ENCODE measurements at regions not wholly inside any gene's neighbourhood (a gene's known extent, or its start where the extent isn't known, plus 50 kb on each side); places are given as distances from the start of the nearest gene placed in this dataset.

- Histone ChIP-seq H3K9me3 (no peaks in the 10 kb centered on the region), H3K36me3 (ENCODE audit: low read depth) (no peaks in the 10 kb centered on the region), H3K4me3 (no peak overlapping the region), H3K4me1 (ENCODE audit: low read depth) (no peaks in the 10 kb centered on the region)
- ATAC-seq = no peak
- DNase-seq = no peak
- TF ChIP-seq, protein P1, sequence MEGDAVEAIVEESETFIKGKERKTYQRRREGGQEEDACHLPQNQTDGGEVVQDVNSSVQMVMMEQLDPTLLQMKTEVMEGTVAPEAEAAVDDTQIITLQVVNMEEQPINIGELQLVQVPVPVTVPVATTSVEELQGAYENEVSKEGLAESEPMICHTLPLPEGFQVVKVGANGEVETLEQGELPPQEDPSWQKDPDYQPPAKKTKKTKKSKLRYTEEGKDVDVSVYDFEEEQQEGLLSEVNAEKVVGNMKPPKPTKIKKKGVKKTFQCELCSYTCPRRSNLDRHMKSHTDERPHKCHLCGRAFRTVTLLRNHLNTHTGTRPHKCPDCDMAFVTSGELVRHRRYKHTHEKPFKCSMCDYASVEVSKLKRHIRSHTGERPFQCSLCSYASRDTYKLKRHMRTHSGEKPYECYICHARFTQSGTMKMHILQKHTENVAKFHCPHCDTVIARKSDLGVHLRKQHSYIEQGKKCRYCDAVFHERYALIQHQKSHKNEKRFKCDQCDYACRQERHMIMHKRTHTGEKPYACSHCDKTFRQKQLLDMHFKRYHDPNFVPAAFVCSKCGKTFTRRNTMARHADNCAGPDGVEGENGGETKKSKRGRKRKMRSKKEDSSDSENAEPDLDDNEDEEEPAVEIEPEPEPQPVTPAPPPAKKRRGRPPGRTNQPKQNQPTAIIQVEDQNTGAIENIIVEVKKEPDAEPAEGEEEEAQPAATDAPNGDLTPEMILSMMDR (IDR thresholded peaks at IDR 0.05) = no peak
- intact Hi-C loops (cut with DNase I, micrococcal nuclease) = no loop called here
Measured at GRCh38 chr18:8900552-8900951, 195.2 kb downstream of the MTCL1 start.

GRCh38 chr18:8901019-8901418 is 195.7 kb downstream of the MTCL1 start:
- no peaks in the 10 kb centered on the region for H3K9me3 ChIP-seq
- no peak overlapping the region for H3K4me3 ChIP-seq
- TF ChIP-seq, protein P1 (IDR thresholded peaks at IDR 0.05) = no peak
- no peaks in the 10 kb centered on the region for H3K4me1 ChIP-seq (ENCODE audit: low read depth)
- no peaks in the 10 kb centered on the region for H3K36me3 ChIP-seq (ENCODE audit: low read depth)
- no peak for ATAC-seq
- intact Hi-C loops (cut with DNase I, micrococcal nuclease) = no loop called here
- DNase-seq = no peak

GRCh38 chr18:8904316-8904715 is 198.2 kb upstream of the NDUFV2 start:
- intact Hi-C loops (cut with DNase I, micrococcal nuclease) = no loop called here
- TF ChIP-seq, protein P1 (IDR thresholded peaks at IDR 0.05) = no peak
- Histone ChIP-seq H3K4me1 (ENCODE audit: low read depth) (no peaks in the 10 kb centered on the region), H3K9me3 (no peaks in the 10 kb centered on the region), H3K4me3 (no peak overlapping the region), H3K36me3 (ENCODE audit: low read depth) (no peaks in the 10 kb centered on the region)
- no peak for ATAC-seq
- no peak for DNase-seq

GRCh38 chr18:8908792-8909510 is 193.5 kb upstream of the NDUFV2 start:
- intact Hi-C loops (cut with DNase I, micrococcal nuclease) = no loop called here
- TF ChIP-seq, protein P1 (IDR thresholded peaks at IDR 0.05) = no peak
- no peak for DNase-seq
- Histone ChIP-seq H3K9me3 (no peaks in the 10 kb centered on the region), H3K36me3 (ENCODE audit: low read depth) (no peaks in the 10 kb centered on the region), H3K4me1 (ENCODE audit: low read depth) (no peaks in the 10 kb centered on the region), H3K4me3 (no peak overlapping the region)
- ATAC-seq = no peak

GRCh38 chr18:8910186-8910822 is 192.2 kb upstream of the NDUFV2 start:
- H3K4me1 ChIP-seq (ENCODE audit: low read depth) = no peaks in the 10 kb centered on the region
- H3K9me3 ChIP-seq = no peaks in the 10 kb centered on the region
- intact Hi-C loops (cut with DNase I, micrococcal nuclease) = no loop called here
- no peaks in the 10 kb centered on the region for H3K36me3 ChIP-seq (ENCODE audit: low read depth)
- TF ChIP-seq, protein P1 (IDR thresholded peaks at IDR 0.05) = no peak
- no peak overlapping the region for H3K4me3 ChIP-seq
- ATAC-seq = no peak
- DNase-seq = no peak
